ENCODE measurements at regions not wholly inside any gene's neighbourhood (a gene's known extent, or its start where the extent isn't known, plus 50 kb on each side); places are given as distances from the start of the nearest gene placed in this dataset.

DNA sequence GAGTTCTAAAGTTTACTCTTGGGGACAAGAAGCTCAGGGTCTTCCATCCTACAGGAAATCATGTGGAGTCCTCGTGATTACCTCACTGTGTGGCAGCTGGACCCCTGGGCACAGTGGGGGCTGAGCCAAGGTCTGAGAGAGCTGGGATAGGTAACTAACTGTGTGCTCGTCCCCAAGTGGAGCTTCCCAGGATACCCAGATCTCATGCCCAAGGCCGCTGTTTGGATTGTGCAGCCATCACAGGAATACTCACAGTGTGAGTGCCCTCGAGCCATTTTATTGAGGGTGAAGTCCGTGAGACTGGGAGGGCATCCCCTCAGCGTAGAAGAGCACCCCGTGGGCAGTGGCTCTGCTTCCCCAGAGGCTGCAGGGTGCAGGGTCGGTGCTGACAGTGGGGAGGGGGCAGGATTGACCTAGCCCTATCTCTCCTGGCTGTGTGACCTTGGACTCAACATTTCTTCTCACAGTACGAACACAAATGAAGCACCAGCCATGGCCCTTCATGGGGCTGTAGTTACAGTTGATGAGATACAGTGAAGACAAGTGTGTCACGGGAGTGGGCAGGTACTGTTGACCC is 69.6 kb upstream of the LEP start:
- no peak for DNase-seq (ENCODE audit: low spot score)
- ChIA-PET CTCF (interaction anchor here (0.7 to 1.8 kb wide), 2 partner anchors 36 to 68 kb away, joined by 3 to 5 read pairs; no protein-coding TSS in a partner anchor), POLR2A (ENCODE audit: low non-redundant PET) (no interaction called here)
- no peak for TF ChIP-seq CTCF (conservative IDR thresholded peaks at IDR 0.05; ENCODE audit: low read depth)
- no peak overlapping the region for H3K27ac ChIP-seq

DNA sequence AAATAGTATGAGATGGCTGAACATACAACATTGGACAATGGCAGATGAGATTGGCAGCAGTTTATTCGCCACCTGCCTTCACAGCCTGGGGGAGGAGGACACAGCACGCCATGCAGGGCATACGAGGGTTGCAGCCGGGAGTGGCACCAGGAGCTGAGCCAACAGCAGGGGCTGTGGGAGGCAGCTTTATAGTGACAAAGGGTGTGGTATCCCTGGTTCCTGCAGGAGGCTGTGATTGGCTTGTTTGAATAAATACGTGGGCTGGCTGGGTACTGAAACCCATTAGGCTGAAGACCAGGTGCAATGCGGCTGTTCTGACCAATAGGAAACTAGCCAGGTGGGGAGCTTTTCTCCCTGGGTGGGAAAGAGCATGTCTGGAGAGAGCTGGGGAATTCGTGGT is 68.9 kb upstream of the LEP start:
- DNase-seq (ENCODE audit: low spot score): no peak
- CTCF ChIA-PET: interaction anchor here (0.7 kb wide), 1 partner anchor 69 kb away, joined by 3 read pairs; no protein-coding TSS in a partner anchor
- no peak overlapping the region for H3K27ac ChIP-seq
- TF ChIP-seq CTCF (conservative IDR thresholded peaks at IDR 0.05; ENCODE audit: low read depth): no peak
- POLR2A ChIA-PET (ENCODE audit: low non-redundant PET): no interaction called here

DNA sequence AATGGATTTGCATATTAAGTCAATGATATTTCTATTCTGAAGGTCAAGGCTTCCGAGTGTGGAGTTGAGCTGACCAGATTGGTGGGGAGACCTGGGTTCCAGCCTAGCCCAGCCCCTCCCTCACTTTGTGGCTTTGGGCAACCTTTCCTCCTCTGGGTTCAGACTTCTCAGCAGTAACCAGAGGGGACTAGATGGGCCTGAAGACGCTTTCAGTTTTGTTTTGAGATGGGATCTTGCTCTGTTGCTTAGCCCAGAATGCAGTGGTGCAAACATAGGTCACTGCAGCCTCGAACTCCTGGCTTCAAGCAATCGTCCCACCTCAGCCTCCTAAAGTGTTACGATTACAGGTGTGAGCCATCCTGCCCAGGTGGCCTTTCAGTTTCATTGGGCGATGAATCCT is 68.1 kb upstream of the LEP start:
- DNase-seq (ENCODE audit: low spot score): no peak
- no peak for TF ChIP-seq CTCF (conservative IDR thresholded peaks at IDR 0.05; ENCODE audit: low read depth)
- ChIA-PET CTCF (no interaction called here), POLR2A (ENCODE audit: low non-redundant PET) (no interaction called here)
- H3K27ac ChIP-seq: no peak overlapping the region

- H3K27ac ChIP-seq: no peak overlapping the region
- POLR2A ChIA-PET (ENCODE audit: low non-redundant PET): no interaction called here
- CTCF ChIA-PET: no interaction called here
- no peak for DNase-seq (ENCODE audit: low spot score)
- no peak for TF ChIP-seq CTCF (conservative IDR thresholded peaks at IDR 0.05; ENCODE audit: low read depth)
These were observed 66.7 kb upstream of the LEP start for GRCh38 chr7:128174386-128174785.

DNA sequence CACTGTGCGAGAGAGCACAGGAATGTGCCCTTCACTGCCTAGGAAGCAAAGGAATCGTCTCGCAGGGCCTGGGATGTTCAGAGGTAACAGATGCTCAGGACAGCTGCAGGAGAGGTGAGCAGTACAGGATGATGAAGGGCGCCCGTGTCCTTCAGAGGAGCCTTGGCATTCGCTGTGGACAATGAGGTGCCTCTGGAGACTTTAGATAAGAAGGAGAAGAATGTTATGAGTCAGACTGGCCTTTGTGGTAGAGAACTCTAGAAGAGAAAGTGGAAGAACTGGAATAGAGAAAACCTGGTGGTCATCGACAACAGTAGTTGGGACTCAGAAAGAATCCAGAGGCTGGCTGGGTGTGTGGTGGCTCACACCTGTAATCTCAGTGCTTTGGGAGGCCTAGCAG is 64.4 kb upstream of the LEP start:
- CTCF ChIA-PET: no interaction called here
- H3K27ac ChIP-seq: no peak overlapping the region
- no peak for DNase-seq (ENCODE audit: low spot score)
- POLR2A ChIA-PET (ENCODE audit: low non-redundant PET): no interaction called here
- TF ChIP-seq CTCF (conservative IDR thresholded peaks at IDR 0.05; ENCODE audit: low read depth): no peak

GRCh38 chr7:128177768-128178550 is 63.1 kb upstream of the LEP start:
- CTCF ChIA-PET: no interaction called here
- no peak for DNase-seq (ENCODE audit: low spot score)
- H3K27ac ChIP-seq: no peak overlapping the region
- POLR2A ChIA-PET (ENCODE audit: low non-redundant PET): no interaction called here
- TF ChIP-seq CTCF (conservative IDR thresholded peaks at IDR 0.05; ENCODE audit: low read depth): no peak

Data from RWPE1 (cell line).